Esophagus squamous epithelium (tissue), 4 donors: ENCODE measurements at regions not wholly inside any gene's neighbourhood (a gene's known extent, or its start where the extent isn't known, plus 50 kb on each side); places are given as distances from the start of the nearest gene placed in this dataset.

Experiments
- POLR2A ChIP-seq, 4 donors: fragments of 450-650 bp; IDR thresholded peaks; one replicate each; pipeline ENCODE4 v1.6.1; 2017; ENCODE audit warnings: antibody characterized with exemption in 4 of 4, mild to moderate bottlenecking in 4 of 4, moderate library complexity in 3 of 4
- TF ChIP-seq, protein P1 (sequence below), 6 experiments: fragments of 450-650 bp in 4 of 6; fragments of 200-600 bp in 2 of 6; sonication (generic) in 2 of 6; IDR thresholded peaks; one replicate each; pipeline ENCODE4 v1.5.1; 2016 to 2019; ENCODE audit warnings: antibody characterized with exemption in 6 of 6, mild to moderate bottlenecking in 4 of 6, moderate library complexity in 4 of 6

DNA sequence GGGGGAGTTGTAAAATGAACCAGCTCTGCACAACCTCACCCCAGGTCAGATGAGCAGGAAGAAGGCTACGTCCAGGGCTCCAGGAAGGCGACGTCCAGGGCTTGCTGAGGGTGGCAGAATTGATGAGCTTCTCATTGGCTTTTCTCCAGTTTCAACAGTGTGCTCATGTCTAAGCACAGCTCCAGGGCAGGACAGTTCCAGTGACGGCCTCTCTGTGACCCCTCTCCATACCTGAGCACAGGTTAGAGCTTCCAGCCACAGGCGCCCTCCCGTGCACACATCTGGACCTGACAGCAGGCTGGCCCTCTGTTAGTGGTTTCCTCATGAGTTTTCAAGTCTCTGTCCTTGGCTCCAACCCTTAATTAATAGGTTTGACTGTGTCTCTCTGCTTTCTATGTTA, 327.6 kb downstream of the ZNF516 start:
- TF ChIP-seq, protein P1, sequence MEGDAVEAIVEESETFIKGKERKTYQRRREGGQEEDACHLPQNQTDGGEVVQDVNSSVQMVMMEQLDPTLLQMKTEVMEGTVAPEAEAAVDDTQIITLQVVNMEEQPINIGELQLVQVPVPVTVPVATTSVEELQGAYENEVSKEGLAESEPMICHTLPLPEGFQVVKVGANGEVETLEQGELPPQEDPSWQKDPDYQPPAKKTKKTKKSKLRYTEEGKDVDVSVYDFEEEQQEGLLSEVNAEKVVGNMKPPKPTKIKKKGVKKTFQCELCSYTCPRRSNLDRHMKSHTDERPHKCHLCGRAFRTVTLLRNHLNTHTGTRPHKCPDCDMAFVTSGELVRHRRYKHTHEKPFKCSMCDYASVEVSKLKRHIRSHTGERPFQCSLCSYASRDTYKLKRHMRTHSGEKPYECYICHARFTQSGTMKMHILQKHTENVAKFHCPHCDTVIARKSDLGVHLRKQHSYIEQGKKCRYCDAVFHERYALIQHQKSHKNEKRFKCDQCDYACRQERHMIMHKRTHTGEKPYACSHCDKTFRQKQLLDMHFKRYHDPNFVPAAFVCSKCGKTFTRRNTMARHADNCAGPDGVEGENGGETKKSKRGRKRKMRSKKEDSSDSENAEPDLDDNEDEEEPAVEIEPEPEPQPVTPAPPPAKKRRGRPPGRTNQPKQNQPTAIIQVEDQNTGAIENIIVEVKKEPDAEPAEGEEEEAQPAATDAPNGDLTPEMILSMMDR (IDR thresholded peaks at IDR 0.05), result no peak
- TF ChIP-seq POLR2A (IDR thresholded peaks at IDR 0.05), result no peak
